ENCODE measurements at regions not wholly inside any gene's neighbourhood (a gene's known extent, or its start where the extent isn't known, plus 50 kb on each side); places are given as distances from the start of the nearest gene placed in this dataset.

- WGBS, 2 donors = 92 to 93% methylated on average over 1 of the region's 1 CpG
- no peak for TF ChIP-seq POLR2A (IDR thresholded peaks at IDR 0.05)
- TF ChIP-seq, protein P1, sequence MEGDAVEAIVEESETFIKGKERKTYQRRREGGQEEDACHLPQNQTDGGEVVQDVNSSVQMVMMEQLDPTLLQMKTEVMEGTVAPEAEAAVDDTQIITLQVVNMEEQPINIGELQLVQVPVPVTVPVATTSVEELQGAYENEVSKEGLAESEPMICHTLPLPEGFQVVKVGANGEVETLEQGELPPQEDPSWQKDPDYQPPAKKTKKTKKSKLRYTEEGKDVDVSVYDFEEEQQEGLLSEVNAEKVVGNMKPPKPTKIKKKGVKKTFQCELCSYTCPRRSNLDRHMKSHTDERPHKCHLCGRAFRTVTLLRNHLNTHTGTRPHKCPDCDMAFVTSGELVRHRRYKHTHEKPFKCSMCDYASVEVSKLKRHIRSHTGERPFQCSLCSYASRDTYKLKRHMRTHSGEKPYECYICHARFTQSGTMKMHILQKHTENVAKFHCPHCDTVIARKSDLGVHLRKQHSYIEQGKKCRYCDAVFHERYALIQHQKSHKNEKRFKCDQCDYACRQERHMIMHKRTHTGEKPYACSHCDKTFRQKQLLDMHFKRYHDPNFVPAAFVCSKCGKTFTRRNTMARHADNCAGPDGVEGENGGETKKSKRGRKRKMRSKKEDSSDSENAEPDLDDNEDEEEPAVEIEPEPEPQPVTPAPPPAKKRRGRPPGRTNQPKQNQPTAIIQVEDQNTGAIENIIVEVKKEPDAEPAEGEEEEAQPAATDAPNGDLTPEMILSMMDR (IDR thresholded peaks at IDR 0.05) = no peak
- no peak overlapping the region for H3K27ac ChIP-seq
- H3K36me3 ChIP-seq = no peaks in the 10 kb centered on the region
- no peaks in the 10 kb centered on the region for H3K4me1 ChIP-seq
- H3K27me3 ChIP-seq = no peaks in the 10 kb centered on the region
- no peak overlapping the region for H3K4me3 ChIP-seq (replicated peaks in 1 of 3)
- intact Hi-C loops (cut with DNase I) = no loop called here
- no peak for DNase-seq
- no peaks in the 10 kb centered on the region for H3K9me3 ChIP-seq
Observed at GRCh38 chr3:104715972-104716371, 650.7 kb upstream of the ALCAM start.

GRCh38 chr3:104717828-104718196 is 648.9 kb upstream of the ALCAM start:
- H3K4me3 ChIP-seq (replicated peaks in 1 of 3) = no peak overlapping the region
- H3K9me3 ChIP-seq = no peaks in the 10 kb centered on the region
- H3K36me3 ChIP-seq = no peaks in the 10 kb centered on the region
- DNase-seq = no peak
- no peaks in the 10 kb centered on the region for H3K27me3 ChIP-seq
- TF ChIP-seq POLR2A (IDR thresholded peaks at IDR 0.05) = no peak
- TF ChIP-seq, protein P1 (IDR thresholded peaks at IDR 0.05) = no peak
- 65 to 94% methylated on average over 3 of the region's 3 CpGs for WGBS, 2 donors
- H3K27ac ChIP-seq = no peak overlapping the region
- intact Hi-C loops (cut with DNase I) = no loop called here
- no peaks in the 10 kb centered on the region for H3K4me1 ChIP-seq

DNA sequence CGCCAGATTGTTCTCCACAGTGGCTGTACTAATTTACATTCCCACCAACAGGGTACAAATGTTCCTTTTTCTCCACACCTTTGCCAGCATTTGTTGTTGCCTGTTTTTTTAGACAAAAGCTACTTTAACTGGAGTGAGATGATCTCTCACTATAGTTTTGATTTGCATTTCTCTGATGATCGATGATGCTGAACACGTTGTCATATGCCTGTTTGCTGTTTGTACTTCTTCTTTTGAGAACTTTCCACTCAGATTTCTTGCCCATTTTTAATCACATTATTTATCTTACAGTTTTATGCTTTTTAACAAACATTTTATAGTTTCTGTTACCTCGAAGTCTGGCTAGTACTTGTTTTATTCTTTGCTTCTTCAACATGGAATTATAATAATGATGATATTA is 643.7 kb upstream of the ALCAM start:
- DNase-seq = no peak
- intact Hi-C loops (cut with DNase I) = no loop called here
- Histone ChIP-seq H3K36me3 (no peaks in the 10 kb centered on the region), H3K4me1 (no peaks in the 10 kb centered on the region), H3K27ac (no peak overlapping the region), H3K9me3 (no peaks in the 10 kb centered on the region), H3K27me3 (no peaks in the 10 kb centered on the region), H3K4me3 (replicated peaks in 1 of 3) (no peak overlapping the region)
- 74 to 77% methylated on average over 4 of the region's 4 CpGs for WGBS, 2 donors
- TF ChIP-seq, protein P1 (IDR thresholded peaks at IDR 0.05) = no peak
- no peak for TF ChIP-seq POLR2A (IDR thresholded peaks at IDR 0.05)

- no peak for DNase-seq
- no peaks in the 10 kb centered on the region for H3K4me1 ChIP-seq
- no peaks in the 10 kb centered on the region for H3K9me3 ChIP-seq
- H3K27me3 ChIP-seq = no peaks in the 10 kb centered on the region
- H3K4me3 ChIP-seq (replicated peaks in 1 of 3) = no peak overlapping the region
- TF ChIP-seq POLR2A (IDR thresholded peaks at IDR 0.05) = no peak
- TF ChIP-seq, protein P1 (IDR thresholded peaks at IDR 0.05) = no peak
- H3K27ac ChIP-seq = no peak overlapping the region
- no peaks in the 10 kb centered on the region for H3K36me3 ChIP-seq
- intact Hi-C loops (cut with DNase I) = no loop called here
- 75 to 86% methylated on average over 3 of the region's 3 CpGs for WGBS, 2 donors
Observed at GRCh38 chr3:104731074-104731473, 635.6 kb upstream of the ALCAM start.

- Histone ChIP-seq H3K4me1 (peaks cover 0 to 5% of the 10 kb centered on the region in 2 donors), H3K27me3 (no peaks in the 10 kb centered on the region), H3K9me3 (no peaks in the 10 kb centered on the region), H3K4me3 (replicated peaks in 1 of 3) (no peak overlapping the region), H3K27ac (no peak overlapping the region), H3K36me3 (no peaks in the 10 kb centered on the region)
- no peak for DNase-seq
- TF ChIP-seq, protein P1 (IDR thresholded peaks at IDR 0.05) = no peak
- TF ChIP-seq POLR2A (IDR thresholded peaks at IDR 0.05) = no peak
- intact Hi-C loops (cut with DNase I) = no loop called here
- 81 to 91% methylated on average over 2 of the region's 2 CpGs for WGBS, 2 donors
Observed at GRCh38 chr3:104734627-104735026, 632.1 kb upstream of the ALCAM start.
